DMS153 treated with DMSO at 0.1 percent for 48 hours (cell line): ENCODE measurements at regions not wholly inside any gene's neighbourhood (a gene's known extent, or its start where the extent isn't known, plus 50 kb on each side); places are given as distances from the start of the nearest gene placed in this dataset.

Experiments used
- DNase-seq: peaks from one replicate; lab custom pipeline; 2025; ENCODE audit not compliant: unreplicated experiment; lab: John Stamatoyannopoulos, UW

DNA sequence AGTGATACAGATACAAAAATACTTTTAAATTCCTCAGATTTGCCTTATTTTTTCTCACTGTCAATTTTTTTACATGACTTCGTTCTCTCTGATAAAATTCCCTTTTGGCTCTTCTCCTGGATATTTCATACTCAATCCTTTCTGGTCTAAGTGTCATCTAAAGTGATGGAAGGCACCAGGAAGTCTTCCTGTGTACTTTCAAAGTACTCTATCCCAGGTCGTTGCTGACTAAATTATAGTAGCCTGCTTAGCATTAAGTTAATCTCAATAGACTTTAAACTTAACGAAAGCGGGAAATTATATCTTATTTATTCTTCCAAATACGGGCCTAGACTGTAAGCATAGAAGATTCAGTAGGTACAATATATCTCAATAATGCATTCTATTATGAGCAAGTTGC, 67.8 kb downstream of the CASP12 start:
- no peak for DNase-seq

DNA sequence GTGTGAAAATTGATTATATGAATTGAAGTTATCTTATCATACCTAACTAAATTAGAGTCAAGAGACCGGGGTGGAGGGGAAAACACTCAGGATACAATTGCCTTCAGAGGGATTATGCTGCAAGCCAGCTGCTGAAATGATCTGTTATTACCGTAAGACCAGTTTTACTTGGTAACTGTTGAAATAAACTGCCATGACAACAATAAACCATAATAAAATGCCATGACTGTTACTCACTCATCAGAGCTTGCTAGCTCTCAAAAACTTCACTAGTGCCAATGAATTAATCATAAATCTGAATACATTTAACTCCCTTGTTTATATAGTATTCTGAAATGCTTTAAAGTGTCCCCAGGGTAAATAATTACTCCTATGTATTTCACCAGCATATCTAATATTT, 68.2 kb downstream of the CASP12 start:
- DNase-seq = no peak

DNA sequence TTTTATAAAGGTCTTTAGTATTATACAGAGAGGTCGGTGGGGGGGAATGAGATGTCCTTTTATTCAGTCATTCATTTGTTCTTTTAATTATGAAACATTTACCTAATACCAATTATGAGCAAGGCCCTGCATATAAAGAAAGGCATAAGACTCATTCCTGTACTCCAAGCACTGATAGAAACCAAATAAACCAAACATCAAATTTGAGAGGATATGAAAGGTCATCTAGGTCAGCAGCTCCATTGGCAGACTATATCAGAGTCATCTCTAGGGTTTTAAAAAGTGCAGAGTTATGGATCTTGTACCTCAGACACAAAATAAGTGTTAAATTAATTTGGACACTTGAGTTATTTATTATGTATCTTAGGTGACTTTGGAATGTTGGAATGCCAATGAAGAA, 71.5 kb downstream of the CASP12 start:
- no peak for DNase-seq

DNA sequence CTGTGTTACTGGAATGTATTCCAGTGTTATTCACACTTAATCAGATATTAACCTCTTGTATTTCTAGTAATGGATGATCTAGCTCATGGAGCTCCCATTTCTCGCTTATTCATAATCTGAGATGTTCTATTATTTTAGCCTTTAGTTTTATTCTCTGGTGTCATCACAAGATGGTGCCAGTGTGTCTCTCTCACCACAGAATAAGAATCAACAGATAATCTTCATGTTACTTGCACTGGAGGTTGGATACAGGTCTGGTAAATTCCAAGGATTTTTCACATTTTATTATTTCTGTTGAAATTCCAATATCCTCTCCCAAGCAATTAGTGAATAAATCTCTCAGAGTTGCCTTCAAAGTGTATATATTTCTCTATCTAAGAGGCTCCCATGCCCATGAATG, 74.6 kb downstream of the CASP12 start:
- no peak for DNase-seq

DNA sequence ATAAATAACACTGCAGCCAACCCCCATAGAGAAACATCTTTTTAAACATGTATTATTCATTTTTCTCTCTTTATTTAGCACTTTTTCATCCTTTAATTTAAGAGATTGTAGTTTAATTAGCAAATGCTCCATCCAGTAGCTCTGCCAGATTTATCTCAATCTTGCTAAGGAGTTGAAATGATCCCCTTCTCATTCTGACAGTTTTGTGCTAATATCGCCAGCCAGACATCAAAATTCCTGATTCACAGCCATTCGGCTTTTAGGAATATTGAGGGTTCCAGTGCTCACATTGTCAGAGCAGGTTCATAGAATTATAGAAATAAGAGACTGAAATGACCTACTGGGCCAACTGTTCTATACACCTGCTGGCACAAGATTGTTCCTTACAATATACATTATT, 77.8 kb downstream of the CASP12 start:
- DNase-seq = no peak

DNA sequence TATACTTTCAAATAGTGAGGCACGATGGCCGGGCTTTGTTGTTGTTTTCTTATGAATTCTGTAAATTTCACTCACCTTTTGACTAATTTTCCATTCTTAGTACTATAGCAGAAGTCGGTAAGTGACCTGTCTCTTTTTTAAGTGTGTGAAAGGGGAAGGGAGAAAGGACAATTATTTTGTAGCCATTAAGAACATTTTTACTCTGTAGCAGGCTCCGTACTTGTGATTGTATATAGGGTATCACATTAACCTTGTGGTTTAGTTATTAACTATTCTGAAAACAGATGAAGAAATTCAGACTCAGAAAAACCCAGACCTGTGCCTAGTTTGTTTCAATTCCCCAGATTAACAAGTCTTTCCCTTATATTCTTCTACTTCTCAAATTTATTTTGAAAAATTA, 78.7 kb downstream of the CASP12 start:
- DNase-seq = no peak

DNA sequence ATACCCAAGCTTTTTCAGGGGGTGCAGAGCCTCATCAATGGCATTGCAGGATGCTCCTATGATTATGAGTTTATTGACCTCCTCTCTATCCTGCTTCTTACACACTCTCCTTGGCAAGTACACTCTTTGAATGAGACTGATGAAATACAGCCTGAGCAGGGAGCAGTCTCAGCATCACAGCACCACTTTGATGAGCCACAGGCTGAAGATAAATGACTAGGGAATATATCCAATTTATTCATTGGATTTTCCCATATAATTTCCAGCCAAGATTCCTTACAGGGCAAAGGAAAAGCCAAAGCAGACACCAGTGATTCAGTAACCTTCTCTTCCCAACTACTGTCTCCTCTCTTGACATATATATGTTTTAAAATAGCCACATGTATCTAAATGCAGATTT, 79.2 kb downstream of the CASP12 start:
- no peak for DNase-seq

DNA sequence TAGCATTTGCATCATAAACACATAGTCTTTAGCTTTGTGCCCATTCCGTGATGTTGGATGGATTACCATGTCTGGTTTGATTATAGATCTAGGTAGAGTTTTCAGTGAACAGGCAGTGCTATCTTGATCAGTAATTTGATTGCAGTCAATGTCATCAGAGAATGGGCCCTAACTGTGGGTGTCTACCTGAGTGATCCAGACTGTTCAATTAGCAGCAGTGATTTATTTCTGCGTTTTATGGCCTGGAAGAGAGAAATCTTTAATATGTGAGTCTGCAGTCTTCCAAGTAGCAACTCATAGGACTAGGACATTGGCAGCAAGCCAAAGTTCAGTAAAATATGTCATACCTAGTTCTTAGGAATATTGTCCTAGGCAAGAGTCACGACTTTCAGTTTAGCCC, 80.3 kb downstream of the CASP12 start:
- no peak for DNase-seq

DNA sequence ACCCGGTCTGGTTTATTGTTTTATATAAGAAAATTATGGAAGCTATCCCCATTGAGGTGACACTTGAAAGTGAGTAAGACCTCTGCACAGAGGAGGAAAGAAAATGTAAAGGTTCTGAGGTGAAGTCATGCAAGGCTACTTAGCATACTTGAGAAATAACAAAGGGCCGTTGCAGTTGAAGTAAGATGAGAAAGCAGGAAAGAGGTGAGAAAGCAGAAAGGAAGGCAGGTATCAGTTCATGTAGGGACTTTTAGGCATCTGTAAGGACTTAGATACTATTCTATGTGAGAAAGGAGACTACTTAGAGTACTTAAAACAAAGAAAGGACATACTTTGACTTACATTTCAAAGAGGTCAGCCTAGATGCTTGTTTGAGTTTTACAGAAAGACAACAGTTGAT, 84.7 kb downstream of the CASP12 start:
- no peak for DNase-seq

DNA sequence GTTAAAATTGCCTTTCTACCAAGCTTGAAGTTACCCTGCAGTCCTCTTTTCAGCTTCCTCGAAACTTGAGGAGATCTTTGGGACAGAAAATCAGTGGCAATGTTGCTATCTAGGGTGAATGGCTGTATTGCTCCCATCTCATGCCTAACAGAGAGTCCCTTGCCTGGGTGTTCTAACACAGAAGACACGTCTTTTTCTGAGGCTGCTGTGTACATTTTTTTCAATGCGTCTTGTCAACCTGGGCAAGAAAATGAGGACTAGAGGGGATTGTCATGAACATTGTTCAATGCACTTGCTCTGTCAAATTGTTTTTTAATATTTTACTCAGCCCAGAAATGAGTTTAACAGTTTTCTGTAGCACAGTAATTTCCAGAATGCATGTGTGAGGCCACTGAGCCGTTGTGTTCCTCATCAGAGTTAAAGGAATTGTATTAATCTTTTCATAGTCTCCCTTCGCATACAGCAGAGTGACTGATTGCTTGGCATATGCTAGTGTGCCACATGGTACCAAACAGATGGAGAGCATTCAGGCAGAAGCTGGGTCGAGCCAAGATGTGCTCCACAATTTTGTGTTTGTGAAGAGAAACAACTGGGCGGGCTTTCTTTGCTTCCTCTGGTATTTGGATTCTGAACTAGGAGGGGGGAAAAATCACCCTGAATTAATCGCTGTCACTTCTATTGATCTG, 86.0 kb downstream of the CASP12 start:
- DNase-seq = no peak

DNA sequence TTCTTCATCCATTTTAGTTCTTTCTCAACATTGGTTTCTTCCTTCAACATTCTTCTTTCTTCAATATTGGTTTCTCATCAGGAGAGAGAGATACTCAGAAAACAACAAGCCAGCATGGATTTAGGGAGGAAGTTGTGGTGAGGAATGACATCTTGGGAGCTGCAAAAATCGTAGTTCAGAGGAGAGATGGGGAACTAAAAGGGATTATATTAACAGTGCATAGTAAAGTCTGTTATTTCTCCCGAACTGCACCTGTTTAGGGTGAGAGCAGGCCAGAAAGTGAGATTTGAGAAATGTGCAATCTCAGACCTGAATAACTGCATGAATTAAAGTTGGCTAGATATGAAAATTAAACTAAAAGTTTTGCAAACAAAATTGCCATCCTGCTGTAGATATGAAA, 94.5 kb downstream of the CASP12 start:
- DNase-seq = no peak

DNA sequence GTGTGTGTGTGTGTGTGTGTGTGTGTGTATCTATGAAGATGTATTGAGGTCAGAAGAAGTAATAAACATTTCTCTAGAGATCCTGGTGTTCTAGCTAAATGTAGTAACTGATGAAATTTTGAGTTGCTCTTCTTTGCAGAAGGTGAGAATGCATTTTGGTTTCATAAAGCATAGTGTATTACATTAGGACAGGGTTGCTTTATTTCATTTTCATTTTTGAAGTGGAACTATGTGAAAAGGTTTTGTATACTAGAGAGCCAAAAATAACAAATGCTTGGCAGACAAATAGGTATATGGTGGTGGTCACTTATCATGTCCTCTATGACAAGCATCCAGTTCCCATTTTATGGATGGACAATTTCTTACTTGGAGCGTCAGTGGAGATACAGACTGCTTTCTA, 99.0 kb downstream of the CASP12 start:
- DNase-seq = no peak

DNA sequence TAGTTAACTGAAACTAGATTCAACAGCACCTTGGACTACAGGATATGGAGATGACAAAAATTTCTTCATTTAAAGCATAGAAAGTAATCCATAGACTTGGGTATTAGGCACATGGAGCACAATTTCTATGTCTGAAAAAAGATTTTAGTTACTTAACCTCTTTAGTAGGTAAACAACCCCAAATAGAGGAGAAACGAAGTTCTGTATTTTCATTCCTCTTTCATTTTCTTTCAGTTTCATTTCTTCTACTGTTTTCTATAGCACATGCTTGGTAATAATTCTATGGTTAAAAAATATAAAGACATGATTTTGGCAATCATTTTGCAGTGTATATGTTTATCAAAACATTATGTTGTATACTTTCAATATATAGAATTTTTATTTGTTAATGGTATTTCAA, 99.5 kb downstream of the CASP12 start:
- DNase-seq = no peak

DNA sequence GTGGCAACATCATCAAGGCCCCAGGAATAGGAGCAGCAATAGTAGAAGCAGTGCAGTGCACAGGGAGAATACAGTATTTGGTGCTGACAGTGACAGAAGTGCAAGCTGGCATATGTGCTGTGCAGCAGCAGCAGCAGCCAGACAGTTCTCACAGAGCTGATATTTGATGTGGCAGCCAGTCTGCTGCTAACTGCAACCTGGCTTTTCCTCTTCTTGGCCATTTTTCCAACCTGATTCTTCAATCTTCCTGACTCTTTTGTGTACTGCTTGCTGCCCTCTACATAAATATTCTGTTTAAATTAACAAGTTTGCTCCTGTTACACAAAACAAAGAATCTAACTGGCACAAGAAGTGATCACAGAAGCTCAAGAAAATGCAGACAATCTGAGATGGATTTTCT, 102.0 kb downstream of the CASP12 start:
- DNase-seq = no peak

DNA sequence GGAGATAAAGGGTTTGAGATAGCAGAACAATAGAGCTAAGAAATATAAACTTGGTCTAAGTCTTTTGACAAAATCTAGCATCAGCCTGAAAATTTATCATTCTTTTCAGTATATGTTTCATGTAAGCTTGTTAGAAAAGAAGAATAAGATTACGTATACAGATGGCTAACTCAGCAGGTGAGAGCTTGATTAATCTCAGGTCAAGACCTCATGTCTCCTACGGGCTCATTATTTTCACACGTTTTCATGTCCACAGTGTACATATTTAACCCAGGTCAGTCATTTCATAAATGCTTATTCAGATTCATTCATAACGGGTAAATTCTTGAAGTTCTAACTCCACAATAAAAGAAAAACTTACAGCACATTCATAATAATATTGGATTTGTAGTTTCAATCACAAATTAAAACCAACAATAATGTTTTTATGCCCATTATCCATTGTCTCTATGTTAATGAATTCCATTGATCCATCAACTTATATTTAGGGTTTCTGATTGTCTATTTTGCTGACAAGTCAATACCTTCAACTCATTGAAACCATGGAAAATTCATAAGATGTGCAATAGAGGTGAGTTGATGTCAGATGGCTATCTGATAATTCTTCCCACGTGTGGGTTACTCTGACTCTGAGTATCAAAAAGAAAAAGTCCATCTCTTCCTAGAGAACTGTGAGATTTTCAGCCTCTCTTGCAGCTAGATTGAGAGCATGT, 102.6 kb downstream of the CASP12 start:
- no peak for DNase-seq

DNA sequence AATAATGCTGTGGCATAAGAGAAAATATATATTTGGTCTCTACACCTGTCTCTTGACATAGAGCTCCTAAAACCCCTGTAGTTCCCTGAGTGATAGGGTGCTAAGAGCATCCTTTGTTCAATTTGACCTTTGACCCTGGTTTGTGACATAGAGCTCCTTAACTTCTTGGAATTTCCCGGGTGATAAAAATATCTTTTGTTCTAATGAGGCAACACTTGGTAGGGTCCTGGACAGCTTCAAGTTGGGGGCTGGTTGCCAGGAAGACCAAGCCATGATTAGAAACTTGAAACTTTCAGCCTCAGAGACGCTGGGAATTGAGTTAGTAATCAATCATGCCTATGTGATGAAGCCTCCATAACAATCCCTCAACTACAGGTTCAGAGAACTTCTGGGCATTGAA, 105.4 kb downstream of the CASP12 start:
- DNase-seq = no peak

DNA sequence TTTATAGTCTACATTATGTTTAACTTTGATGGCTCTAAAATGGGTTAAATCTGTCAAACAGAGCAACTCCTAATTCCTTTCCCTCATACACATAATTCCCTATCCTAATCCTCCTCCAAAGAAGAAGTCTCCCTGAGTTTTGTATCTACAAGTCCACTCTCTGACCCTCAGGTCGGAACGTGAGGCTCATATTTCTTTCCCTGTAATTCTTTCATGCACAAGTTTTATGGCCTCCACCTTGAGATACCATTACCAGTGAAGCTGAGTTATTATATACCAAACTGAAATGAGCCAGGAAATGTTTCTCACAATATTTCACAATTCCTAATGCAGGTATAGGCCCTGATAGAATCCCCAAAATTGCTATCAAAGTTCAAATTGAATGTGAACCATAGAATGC, 106.4 kb downstream of the CASP12 start:
- no peak for DNase-seq

DNA sequence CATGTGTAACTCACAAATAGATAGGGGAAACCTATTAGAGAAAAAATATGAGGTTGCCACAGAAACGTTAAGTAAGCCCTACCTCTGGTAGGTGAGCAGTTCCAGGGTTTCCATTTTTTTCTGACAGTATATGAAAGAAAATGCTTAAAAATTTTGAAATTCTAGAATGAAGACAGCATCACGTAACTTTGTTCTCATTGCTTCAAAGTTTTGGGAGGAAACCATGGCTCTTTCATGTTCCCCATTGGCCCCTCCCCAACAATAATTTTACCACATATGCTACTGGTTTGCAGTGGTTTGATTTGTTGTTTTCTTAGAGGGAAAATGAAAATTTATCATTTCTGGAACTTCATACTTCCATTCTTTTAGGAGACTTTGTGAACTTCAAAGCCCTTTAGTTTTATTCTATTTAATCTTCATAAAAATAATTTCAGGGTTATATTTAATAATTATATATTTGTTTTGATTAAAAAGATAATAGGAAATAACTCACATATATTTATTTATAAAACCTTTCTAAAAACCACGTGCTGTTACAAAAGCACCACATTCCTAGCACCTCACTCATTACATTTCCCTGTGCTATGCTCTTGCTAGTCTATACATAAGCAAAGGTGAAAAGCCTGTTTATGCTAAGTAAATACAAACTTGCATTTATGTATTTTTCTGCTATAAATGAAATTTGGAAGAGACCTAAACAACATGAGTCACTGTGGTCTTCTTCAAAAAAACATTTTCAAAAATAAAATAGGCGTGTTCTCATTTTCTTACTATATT, 113.4 kb downstream of the CASP12 start:
- no peak for DNase-seq

DNA sequence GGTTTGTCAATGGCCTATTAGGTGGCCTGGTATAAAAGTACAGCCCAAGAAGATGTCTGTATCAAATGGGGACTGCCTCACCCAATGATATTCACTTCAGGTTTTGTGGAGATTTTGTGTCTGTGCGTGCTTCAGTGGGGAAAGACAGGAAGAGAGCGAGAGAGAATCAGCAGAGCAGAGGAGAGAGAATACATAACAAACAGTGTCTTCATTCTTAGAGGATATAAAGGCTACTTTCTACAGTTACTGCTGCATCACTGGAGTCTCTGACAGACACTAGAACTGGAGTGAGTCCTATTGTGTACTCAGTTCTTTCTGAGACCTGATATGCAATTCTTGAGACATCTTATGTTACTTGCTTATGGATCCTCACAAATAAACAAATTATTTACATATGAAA, 115.0 kb downstream of the CASP12 start:
- DNase-seq = no peak

DNA sequence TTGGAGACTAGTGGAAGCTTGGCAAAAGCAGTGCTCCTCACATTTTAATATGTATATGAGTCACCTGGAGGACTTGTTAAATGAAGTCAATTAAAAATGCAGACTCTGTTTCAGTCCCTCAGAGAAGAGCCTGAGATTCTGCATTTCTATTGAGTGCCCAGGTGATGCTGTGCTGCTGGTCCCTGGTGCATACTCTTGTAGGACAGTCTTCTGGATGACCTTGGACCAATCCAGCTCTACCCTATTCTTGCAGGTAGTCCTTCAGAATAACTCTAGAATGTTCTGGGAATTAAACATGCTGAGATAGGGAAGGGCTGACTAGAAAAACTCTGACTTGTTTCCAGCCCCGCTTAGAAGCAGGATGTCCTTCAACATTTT, 115.9 kb downstream of the CASP12 start:
- DNase-seq = no peak

DNA sequence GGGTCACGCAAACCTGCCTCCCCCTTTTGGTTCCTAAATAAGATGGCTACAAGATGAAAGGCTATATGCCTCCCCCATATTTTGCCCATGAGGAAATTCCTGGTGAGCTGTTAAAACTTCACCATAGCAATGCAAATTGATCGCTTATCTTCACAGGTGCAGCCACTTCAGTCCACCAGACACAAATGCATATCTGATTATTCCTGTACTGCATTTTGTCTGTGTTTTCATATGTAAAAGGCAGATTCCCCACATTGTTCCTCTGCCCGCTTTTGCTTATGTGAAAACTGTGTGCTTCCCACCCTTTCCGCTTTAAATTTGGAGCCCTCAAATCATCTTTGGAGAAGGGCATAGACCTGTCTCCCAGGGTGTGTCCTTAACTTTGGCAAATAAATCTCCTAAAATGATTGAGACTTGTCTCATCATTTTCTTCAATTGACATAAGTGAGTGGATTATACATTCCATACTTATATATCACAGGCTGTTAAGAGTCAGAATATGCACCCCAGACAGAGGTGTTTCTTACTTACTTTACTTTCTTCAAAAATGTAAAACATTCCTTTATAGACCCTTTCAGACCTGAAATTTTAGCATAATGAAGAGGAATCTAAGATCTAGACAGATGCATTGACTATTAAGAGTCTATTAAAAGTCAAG, 116.4 kb downstream of the CASP12 start:
- DNase-seq = no peak

DNA sequence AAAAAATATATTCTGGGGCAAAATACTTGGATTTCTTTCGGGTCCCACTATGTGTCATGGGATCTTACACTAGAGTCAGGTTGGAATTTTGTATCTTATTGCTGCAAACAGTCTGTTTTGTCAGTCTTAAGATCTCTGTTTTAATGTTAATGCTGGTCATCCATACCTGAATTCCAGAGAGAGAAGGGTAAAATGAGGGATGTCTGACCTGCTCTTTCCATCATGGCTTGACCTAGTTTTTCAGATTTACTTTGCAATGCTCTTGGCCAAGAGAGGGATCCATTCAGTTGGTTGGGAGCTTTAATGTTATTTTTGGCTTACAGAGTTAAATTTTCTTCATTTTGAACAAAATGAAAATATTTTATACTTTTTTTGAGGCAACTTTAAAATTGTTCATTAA, 117.2 kb downstream of the CASP12 start:
- DNase-seq = no peak
